ENCODE measurements at regions not wholly inside any gene's neighbourhood (a gene's known extent, or its start where the extent isn't known, plus 50 kb on each side); places are given as distances from the start of the nearest gene placed in this dataset.

GRCh38 chr12:13841358-13841757 is 140.0 kb downstream of the GRIN2B start:
- DNase-seq (ENCODE audit: low read depth, low spot score), result no peak

DNA sequence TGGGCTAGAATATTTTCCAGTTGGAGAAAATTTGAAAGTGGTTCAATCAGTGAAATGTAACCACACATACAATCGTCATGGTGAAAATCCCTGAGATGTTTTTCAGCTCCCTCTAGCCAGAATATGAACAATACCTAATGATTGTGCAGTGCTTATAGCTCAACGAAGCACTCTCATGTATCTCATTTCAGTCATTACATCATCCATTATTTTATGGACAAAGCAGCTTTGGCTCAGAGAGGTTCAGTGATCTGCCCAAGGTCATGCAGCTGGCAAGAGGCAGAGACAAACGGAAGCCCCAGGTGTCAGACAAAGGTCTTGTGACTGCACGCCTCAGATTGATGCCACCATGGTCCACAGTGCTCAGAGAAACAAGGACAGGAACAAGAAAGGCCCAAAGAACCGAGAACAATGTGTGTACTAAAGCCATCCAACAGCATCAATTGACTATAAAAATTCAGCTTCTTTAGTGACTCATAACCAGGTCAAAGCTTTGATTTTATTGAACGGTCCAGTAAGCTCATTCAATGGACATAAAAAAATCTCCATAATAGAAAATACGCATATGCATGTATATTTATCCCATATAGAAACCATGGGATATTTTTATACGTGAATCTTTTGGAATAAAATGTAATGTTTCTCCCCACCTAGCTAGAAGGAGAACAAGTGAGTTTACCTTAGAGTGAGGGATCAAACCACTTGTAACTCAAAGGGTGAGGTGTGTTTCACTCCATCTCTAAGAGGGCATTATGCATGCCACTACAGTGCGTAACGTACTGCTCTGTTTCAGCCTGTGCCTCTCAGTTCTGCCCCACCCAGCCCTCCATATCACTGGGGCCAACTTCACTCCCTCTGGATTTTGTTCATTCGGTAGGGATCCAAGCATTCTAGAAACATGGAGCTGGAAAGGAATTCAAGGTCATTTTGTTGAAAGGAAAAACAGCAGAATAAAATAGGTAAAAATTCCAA is 141.8 kb downstream of the GRIN2B start:
- DNase-seq (ENCODE audit: low read depth, low spot score), result no peak

- DNase-seq (ENCODE audit: low read depth, low spot score), result no peak
Measured at GRCh38 chr12:13836099-13836498, 145.3 kb downstream of the GRIN2B start.

DNA sequence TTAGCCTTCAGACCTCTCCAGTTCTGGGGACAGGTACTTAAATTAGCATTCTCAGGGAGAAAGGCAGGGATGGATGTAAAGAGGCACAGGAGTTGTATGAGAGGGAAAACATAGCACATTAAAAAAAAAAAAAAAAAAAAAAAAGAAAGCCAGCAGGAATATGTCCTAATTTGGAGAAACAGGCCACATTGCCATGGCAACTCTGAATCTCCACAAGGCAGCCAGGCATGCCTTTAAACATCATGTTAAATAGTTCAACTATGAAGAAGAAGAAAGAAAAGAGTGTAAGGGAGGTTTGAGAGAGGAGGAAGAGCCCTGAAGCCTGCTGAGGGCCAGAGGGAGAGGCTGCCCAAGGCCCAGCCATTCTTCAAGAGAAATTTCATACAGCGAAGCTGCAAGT is 145.8 kb downstream of the GRIN2B start:
- no peak for DNase-seq (ENCODE audit: low read depth, low spot score)

- no peak for DNase-seq (ENCODE audit: low read depth, low spot score)
Measured at GRCh38 chr12:13834241-13834640, 147.2 kb downstream of the GRIN2B start.

DNA sequence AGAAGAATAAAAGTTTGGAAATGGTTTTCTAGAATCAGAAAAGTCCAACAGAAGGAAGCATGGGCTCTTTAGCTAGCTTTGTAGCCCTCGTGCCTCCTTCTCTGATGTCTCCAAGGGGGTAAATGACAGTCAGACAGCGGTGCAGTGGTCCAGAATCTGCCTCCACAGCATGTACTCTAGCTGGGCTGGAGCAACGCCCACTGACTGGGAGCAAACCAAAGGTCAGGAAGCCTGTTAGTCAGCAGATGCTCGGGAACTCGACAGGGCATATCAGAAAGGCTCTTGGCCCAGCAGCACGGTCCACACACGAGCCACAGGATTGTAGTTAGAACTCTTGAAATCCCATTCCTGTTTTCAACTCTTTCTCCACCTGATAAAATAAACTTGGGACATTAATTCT is 164.3 kb downstream of the GRIN2B start:
- DNase-seq (ENCODE audit: low read depth, low spot score), result no peak

- DNase-seq (ENCODE audit: low read depth, low spot score), result no peak
Measured at GRCh38 chr12:13816394-13816793, 165.0 kb downstream of the GRIN2B start.

- DNase-seq (ENCODE audit: low read depth, low spot score), result no peak
Measured at GRCh38 chr12:13812168-13812567, 169.2 kb downstream of the GRIN2B start.

- no peak for DNase-seq (ENCODE audit: low read depth, low spot score)
Measured at GRCh38 chr12:13811061-13811460, 170.3 kb downstream of the GRIN2B start.

- DNase-seq (ENCODE audit: low read depth, low spot score), result no peak
Measured at GRCh38 chr12:13805041-13805440, 176.4 kb downstream of the GRIN2B start.

DNA sequence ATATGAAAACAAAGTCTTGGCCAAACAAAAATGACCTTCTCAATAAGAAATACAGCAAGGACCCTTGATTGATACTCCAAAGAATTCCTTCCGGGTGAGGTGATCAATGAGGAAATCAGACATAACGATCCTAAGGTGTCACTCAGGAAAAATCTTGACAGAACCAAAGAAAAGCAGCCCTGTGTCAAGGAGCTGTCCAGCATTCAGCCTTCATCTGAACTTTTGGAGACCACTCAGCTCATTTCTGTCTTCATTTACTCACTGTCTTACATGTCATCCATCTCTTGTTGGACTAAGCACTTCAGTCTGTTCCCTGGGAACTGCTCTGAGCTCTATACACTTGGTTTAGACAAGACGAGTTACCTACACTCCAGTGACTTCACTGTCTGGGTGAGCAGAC is 179.9 kb downstream of the GRIN2B start:
- DNase-seq (ENCODE audit: low read depth, low spot score), result no peak

DNA sequence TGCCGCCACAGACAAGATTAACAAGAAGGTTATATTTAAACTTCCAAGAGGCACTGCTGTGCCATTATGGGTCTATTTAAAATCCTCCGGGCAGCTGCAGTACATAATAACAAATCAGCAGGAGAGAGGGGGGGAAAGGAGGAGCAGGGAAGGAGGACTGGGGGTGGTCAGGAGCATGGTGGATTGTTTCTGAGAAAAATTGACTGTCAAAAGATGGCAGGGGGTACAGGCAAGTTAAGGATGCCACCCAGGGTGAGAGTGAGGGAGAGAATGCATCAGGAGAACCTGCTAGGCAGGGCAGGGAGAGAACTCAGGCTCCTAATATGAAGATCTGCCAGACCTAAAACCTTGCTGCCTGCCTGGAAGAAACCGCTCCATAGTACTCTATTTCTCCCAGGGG is 181.8 kb downstream of the GRIN2B start:
- no peak for DNase-seq (ENCODE audit: low read depth, low spot score)

DNA sequence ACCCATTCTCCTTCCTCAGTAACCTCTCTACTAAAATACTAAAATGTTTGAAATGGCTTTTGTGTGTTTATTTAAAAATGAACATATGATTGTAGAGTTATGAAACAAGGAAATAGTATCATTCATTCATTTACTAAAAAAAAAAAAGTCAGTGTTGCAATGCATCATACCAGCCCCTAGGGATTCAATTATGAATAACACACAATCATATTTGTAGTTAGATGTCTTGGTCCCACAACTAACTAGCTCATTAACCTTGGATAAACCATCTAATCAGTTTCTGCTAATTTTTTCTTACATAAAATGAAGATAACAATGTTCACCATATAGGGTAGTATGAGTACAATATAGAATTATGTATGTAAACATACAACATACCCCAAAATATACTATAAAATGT is 183.2 kb downstream of the GRIN2B start:
- no peak for DNase-seq (ENCODE audit: low read depth, low spot score)

DNA sequence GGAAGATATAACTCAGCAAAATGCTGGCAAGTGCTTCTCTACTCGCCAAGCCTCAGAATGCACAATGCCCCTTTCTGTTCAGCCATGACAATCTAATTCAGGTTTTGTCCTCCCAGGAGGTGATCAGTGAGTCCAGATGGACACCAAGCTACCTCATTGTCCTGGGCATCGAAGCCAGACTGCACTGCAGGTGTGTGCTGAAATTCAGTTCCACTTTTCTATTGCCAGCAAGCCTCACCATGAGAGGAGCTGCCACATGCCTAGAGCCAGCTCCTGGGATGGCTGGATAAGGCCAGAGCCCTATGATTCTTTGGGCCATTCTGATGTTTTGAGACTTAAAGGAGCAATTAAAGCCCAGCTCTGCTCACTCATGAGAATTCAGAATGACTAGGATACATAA is 186.7 kb downstream of the GRIN2B start:
- no peak for DNase-seq (ENCODE audit: low read depth, low spot score)

DNA sequence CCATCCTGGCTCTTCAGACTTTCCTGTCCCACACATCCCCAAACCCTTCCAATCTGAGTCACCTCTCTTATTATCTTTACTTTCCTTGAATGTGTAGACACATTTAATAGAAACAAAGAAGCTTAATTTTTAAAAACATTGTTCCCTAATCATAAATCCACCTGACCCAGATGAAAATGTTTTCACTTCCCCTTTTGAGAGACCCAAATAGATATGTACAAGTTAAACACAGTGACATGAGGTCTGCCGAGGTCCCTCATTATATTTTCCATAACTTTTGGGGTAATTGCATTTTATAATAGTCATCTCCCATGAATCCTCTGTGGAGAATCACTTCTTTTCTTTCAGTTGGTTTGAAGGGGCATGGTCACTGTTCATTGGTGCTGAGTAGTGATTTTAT is 191.1 kb downstream of the GRIN2B start:
- no peak for DNase-seq (ENCODE audit: low read depth, low spot score)

DNA sequence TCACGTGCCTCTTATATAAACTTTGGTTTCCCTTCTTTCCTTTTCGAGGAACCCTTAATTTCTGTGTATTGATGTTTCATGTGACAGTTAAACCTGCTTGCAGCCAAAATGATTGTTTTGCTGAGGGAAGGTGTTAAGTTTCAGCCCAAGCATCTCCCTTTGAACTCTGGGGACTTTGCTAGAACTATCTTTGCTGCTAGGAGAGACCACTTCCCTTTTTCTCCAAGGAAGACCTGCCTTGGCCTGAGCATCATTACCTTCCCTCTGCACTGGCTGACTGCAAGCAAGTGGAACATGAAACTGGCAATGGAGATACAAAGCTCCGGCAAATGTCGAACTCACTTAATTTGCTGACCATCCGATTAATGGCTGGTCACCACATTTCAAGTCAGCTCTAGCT is 192.8 kb downstream of the GRIN2B start:
- DNase-seq (ENCODE audit: low read depth, low spot score), result no peak

GRCh38 chr12:13786646-13787045 is 194.8 kb downstream of the GRIN2B start:
- DNase-seq (ENCODE audit: low read depth, low spot score), result no peak

DNA sequence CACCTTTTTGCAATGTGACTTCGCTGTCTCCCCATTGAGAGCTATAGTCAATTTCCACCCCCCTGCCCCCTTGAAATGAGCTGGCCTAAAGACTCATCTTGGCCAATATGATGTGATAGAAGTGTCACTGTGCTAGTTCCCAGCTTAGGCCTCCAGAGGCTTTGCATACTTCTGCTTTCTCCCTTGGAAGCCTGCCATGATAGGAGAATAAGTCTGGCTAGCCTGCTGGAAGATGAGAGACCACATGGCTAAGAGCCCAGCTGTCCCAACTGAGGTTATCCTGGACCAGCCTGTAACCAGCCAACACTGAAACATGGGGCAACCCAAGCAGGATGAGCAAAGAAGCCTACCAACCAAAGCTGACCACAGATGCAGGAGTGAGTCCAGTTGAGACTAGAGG is 196.9 kb downstream of the GRIN2B start:
- no peak for DNase-seq (ENCODE audit: low read depth, low spot score)

- DNase-seq (ENCODE audit: low read depth, low spot score), result no peak
Measured at GRCh38 chr12:13780453-13780852, 200.9 kb downstream of the GRIN2B start.

DNA sequence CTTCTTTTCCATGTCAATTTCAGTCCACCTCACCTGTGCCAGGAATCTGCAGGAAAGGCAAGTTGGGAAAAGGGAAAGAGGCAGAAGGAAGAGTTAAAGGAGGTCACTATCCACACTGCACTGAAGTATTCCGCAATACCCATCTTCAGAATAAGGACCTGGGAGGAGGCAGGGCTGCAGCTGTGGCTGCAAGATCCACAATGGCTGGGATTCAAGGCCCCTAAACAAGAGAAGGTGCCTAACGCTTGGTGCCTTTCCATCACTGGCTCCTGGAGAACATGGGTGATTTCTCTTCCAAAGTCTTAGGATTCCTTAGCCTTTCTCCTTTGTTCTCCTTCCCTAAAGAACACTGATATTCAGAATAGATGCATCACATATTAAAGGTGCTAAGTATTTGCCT is 204.0 kb downstream of the GRIN2B start:
- peak; percentile 45 for DNase-seq (ENCODE audit: low read depth, low spot score)

- DNase-seq (ENCODE audit: low read depth, low spot score), result no peak
Measured at GRCh38 chr12:13772264-13772663, 209.1 kb downstream of the GRIN2B start.

DNA sequence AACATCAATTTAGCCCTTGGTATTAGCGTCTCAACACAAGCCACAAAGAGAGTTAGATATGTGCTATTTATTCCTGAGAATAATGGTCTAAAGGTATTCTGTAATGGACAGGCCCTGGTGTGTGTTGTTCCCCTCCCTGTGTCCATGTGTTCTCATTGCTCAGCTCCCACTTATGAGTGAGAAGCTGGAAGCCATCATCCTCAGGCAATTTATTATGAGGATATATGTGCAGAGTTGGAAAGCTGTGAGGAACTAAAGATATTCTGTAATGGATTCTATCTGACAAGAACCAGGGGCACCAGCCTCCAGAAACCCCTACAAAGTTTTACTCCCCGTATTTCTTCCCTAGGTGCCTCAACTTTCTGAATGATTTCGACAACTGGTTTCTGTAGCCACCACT is 210.8 kb downstream of the GRIN2B start:
- no peak for DNase-seq (ENCODE audit: low read depth, low spot score)

- no peak for DNase-seq (ENCODE audit: low read depth, low spot score)
Measured at GRCh38 chr12:13769966-13770365, 211.4 kb downstream of the GRIN2B start.

DNA sequence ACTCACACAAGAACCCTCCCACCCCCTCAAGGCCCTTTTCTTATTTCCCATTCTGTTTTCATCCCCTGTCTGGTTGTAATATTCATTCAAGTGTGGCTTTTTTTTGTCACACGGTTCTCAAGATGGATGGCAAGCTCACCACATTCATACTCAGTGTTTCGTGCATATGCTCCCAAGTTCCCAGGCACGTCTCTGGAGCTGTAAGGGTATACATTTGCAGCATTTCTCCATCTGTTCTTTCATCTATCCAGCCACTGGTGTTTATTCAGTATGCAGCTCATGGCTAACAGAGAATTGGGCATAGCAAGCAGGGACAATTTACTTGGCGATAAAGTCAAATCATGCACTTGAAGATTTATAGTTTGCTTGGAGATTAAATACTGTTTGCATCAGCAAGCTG is 212.1 kb downstream of the GRIN2B start:
- DNase-seq (ENCODE audit: low read depth, low spot score), result no peak
